WI38 (cell line): ENCODE measurements at regions not wholly inside any gene's neighbourhood (a gene's known extent, or its start where the extent isn't known, plus 50 kb on each side); places are given as distances from the start of the nearest gene placed in this dataset.
"Not testable (repeated sequence)": the region's sequence is repeated elsewhere in the genome, so short reads cannot be mapped to it uniquely, and the experiment has no call there.

Experiments used
- H3K4me3 ChIP-seq: 2 replicates; pipeline ENCODE4 v1.5.1; 2011; ENCODE audit warnings: low read depth, mild to moderate bottlenecking, control low read depth, low read length
- CTCF ChIP-seq: IDR thresholded peaks from 2 replicates; pipeline ENCODE4 v1.5.1; 2012; ENCODE audit warnings: low read depth, mild to moderate bottlenecking, control low read depth, low read length

DNA sequence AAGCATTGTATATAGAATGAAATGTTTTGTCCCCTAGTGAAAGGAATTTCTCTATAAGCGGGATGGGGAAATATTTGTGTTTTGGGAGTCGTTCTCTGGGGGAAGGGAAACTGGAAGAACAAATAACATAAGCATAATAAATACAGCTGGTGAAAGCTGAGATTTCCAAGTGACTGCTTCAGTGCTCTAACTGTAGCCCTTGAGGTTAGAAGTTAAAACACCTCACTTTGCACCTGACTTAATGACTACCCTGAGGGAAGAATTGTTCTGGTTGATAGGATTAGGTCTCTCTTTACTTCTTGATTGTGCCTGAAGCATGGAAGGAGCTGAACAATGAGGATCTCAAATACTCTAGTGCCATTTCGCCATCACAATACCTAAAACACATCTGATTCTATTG lies 307.4 kb downstream of the MAN2A1 start:
- H3K4me3 ChIP-seq: no peak overlapping the region
- TF ChIP-seq CTCF: no peak

- TF ChIP-seq CTCF: no peak
- H3K4me3 ChIP-seq: no peak overlapping the region
Measured at GRCh38 chr5:109998208-109998607, 308.5 kb downstream of the MAN2A1 start.

GRCh38 chr5:109998726-109999125 lies 309.0 kb downstream of the MAN2A1 start:
- H3K4me3 ChIP-seq: no peak overlapping the region
- TF ChIP-seq CTCF: no peak

- H3K4me3 ChIP-seq: no peak overlapping the region
- no peak for TF ChIP-seq CTCF
Measured at GRCh38 chr5:110001648-110002047, 311.9 kb downstream of the MAN2A1 start.

GRCh38 chr5:110002652-110003051 lies 312.9 kb downstream of the MAN2A1 start:
- no peak for TF ChIP-seq CTCF
- H3K4me3 ChIP-seq: no peak overlapping the region

- not testable (repeated sequence) for H3K4me3 ChIP-seq
Measured at GRCh38 chr5:110005907-110006562, 316.3 kb downstream of the MAN2A1 start.

DNA sequence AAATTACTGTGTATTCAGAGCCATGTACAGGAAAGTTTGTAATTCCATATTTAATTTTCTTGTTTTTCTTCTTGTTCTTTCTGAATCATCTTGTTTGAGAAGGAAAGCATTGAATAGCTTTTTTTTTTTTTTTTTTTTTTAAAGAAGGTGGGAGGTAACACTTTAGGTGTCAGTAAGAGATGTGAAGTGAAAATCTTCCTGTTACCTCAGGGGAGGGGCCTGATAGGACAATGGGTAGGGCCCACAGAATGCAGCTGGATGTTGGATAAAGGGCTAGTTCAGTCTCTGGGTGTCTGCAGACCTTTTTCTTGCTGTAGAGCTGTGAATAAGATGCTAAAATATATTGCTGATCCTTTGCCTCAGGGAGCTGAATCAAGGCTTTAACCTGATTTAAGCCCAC lies 317.4 kb downstream of the MAN2A1 start:
- no peak for TF ChIP-seq CTCF

GRCh38 chr5:110008131-110008530 lies 318.4 kb downstream of the MAN2A1 start:
- no peak overlapping the region for H3K4me3 ChIP-seq
- no peak for TF ChIP-seq CTCF

More for the DNA sequence above, 317.4 kb downstream of the MAN2A1 start:
- no peak overlapping the region for H3K4me3 ChIP-seq
